Right kidney (tissue), 1 donor: ENCODE measurements at regions not wholly inside any gene's neighbourhood (a gene's known extent, or its start where the extent isn't known, plus 50 kb on each side); places are given as distances from the start of the nearest gene placed in this dataset.

ENCODE experiments used
- DNase-seq: peaks from one replicate; pipeline ENCODE4 v3.0.0-alpha.2; 2016

- DNase-seq: no peak
Observed at GRCh38 chr2:217225596-217225995, 365.7 kb upstream of the TNP1 start.

- DNase-seq: no peak
Observed at GRCh38 chr2:217223222-217223930, 363.5 kb upstream of the TNP1 start.

GRCh38 chr2:217222309-217222910 is 362.5 kb upstream of the TNP1 start:
- no peak for DNase-seq

GRCh38 chr2:217220228-217221013 is 360.6 kb upstream of the TNP1 start:
- no peak for DNase-seq

- no peak for DNase-seq
Observed at GRCh38 chr2:217219164-217219520, 359.3 kb upstream of the TNP1 start.

- DNase-seq: no peak
Observed at GRCh38 chr2:217218269-217219163, 358.7 kb upstream of the TNP1 start.

- no peak for DNase-seq
Observed at GRCh38 chr2:217216982-217217381, 357.1 kb upstream of the TNP1 start.

- DNase-seq: no peak
Observed at GRCh38 chr2:217216316-217216715, 356.5 kb upstream of the TNP1 start.

- no peak for DNase-seq
Observed at GRCh38 chr2:217215877-217216276, 356.0 kb upstream of the TNP1 start.

GRCh38 chr2:217208867-217209266 is 349.0 kb upstream of the TNP1 start:
- DNase-seq: no peak

GRCh38 chr2:217207699-217208010 is 347.8 kb upstream of the TNP1 start:
- DNase-seq: no peak

- DNase-seq: no peak
Observed at GRCh38 chr2:217206907-217207698, 347.2 kb upstream of the TNP1 start.

GRCh38 chr2:217206016-217206725 is 346.3 kb upstream of the TNP1 start:
- DNase-seq: no peak

GRCh38 chr2:217204358-217204757 is 344.5 kb upstream of the TNP1 start:
- no peak for DNase-seq

GRCh38 chr2:217203086-217203485 is 343.2 kb upstream of the TNP1 start:
- DNase-seq: no peak

GRCh38 chr2:217199255-217199630 is 339.4 kb upstream of the TNP1 start:
- DNase-seq: no peak

- DNase-seq: no peak
Observed at GRCh38 chr2:217195658-217196446, 336.0 kb upstream of the TNP1 start.

- DNase-seq: no peak
Observed at GRCh38 chr2:217195016-217195415, 335.2 kb upstream of the TNP1 start.

- no peak for DNase-seq
Observed at GRCh38 chr2:217193431-217194340, 333.8 kb upstream of the TNP1 start.
